H9 (cell line): ENCODE measurements at regions not wholly inside any gene's neighbourhood (a gene's known extent, or its start where the extent isn't known, plus 50 kb on each side); places are given as distances from the start of the nearest gene placed in this dataset.

Source experiments
- DNase-seq: peaks from one replicate; pipeline ENCODE4 v3.0.0-alpha.2; 2017
- H2AFZ ChIP-seq: one replicate; pipeline ENCODE4 v1.6.1; 2013; ENCODE audit warnings: mild to moderate bottlenecking, low read length, control low read depth, moderate library complexity
- H2AK5ac ChIP-seq: 2 replicates; pipeline ENCODE4 v1.6.1; 2013; ENCODE audit warnings: low read length, control low read depth, mixed read lengths; ENCODE audit not compliant: insufficient read length
- H2BK120ac ChIP-seq: one replicate; pipeline ENCODE4 v1.6.1; 2013; ENCODE audit warnings: low read depth, mild to moderate bottlenecking, low read length, control low read depth, inconsistent platforms; ENCODE audit not compliant: poor library complexity, severe bottlenecking
- H2BK12ac ChIP-seq: 2 replicates; pipeline ENCODE4 v1.6.1; 2013; ENCODE audit warnings: low read length, control low read depth, mixed read lengths, low read depth; ENCODE audit not compliant: insufficient read length
- H2BK15ac ChIP-seq: 2 replicates; pipeline ENCODE4 v1.6.1; 2013; ENCODE audit warnings: low read depth, low read length, control low read depth
- H2BK20ac ChIP-seq: one replicate; pipeline ENCODE4 v1.6.1; 2013; ENCODE audit warnings: low read depth, mild to moderate bottlenecking, low read length, control low read depth, inconsistent platforms; ENCODE audit not compliant: poor library complexity, severe bottlenecking
- H2BK5ac ChIP-seq: 2 replicates; pipeline ENCODE4 v1.6.1; 2013; ENCODE audit warnings: low read length, control low read depth, mixed read lengths; ENCODE audit not compliant: insufficient read length
- H3K14ac ChIP-seq: 2 replicates; pipeline ENCODE4 v1.6.1; 2013; ENCODE audit warnings: low read length, control low read depth; ENCODE audit not compliant: insufficient read depth
- H3K18ac ChIP-seq: 2 replicates; pipeline ENCODE4 v1.6.1; 2013; ENCODE audit warnings: low read depth, mild to moderate bottlenecking, mixed read lengths, low read length, control low read depth; ENCODE audit not compliant: insufficient read length
- H3K23ac ChIP-seq: 2 replicates; pipeline ENCODE4 v1.6.1; 2013; ENCODE audit warnings: low read length, control low read depth, mixed read lengths, low read depth; ENCODE audit not compliant: insufficient read length
- H3K23me2 ChIP-seq: 2 replicates; pipeline ENCODE4 v1.6.1; 2013; ENCODE audit warnings: low read depth, mild to moderate bottlenecking, mixed read lengths, low read length, control low read depth; ENCODE audit not compliant: insufficient read length, poor library complexity, severe bottlenecking
- H3K27ac ChIP-seq: 2 replicates; pipeline ENCODE4 v1.5.1; 2013; ENCODE audit warnings: low read length, control low read depth, mixed read lengths, low read depth; ENCODE audit not compliant: insufficient read length
- H3K27me3 ChIP-seq: 2 replicates; pipeline ENCODE4 v1.6.1; 2013; ENCODE audit warnings: low read length, control low read depth, inconsistent platforms; ENCODE audit not compliant: insufficient read depth
- H3K4ac ChIP-seq: 2 replicates; pipeline ENCODE4 v1.6.1; 2013; ENCODE audit warnings: low read depth, mild to moderate bottlenecking, control low read depth, inconsistent platforms, low read length, moderate library complexity
- H3K4me1 ChIP-seq: 2 replicates; pipeline ENCODE4 v1.6.1; 2013; ENCODE audit warnings: low read length, control low read depth, inconsistent platforms; ENCODE audit not compliant: insufficient read depth
- H3K4me2 ChIP-seq: 2 replicates; pipeline ENCODE4 v1.6.1; 2013; ENCODE audit warnings: low read length, control low read depth, mixed read lengths; ENCODE audit not compliant: insufficient read length, insufficient read depth
- H3K56ac ChIP-seq: 2 replicates; pipeline ENCODE4 v1.6.1; 2013; ENCODE audit warnings: low read depth, mild to moderate bottlenecking, mixed read lengths, low read length, control low read depth; ENCODE audit not compliant: insufficient read length
- H3K79me1 ChIP-seq: 2 replicates; pipeline ENCODE4 v1.6.1; 2013; ENCODE audit warnings: low read depth, mild to moderate bottlenecking, moderate library complexity, low read length, control low read depth, inconsistent platforms; ENCODE audit not compliant: insufficient read depth, poor library complexity, severe bottlenecking
- H3K79me2 ChIP-seq: 2 replicates; pipeline ENCODE4 v1.6.1; 2013; ENCODE audit warnings: low read length, control low read depth, inconsistent platforms; ENCODE audit not compliant: insufficient read depth
- H3K9ac ChIP-seq: 2 replicates; pipeline ENCODE4 v1.6.1; 2013; ENCODE audit warnings: low read length, control low read depth, mixed read lengths; ENCODE audit not compliant: insufficient read length; ENCODE audit errors: extremely low read depth
- H3K9me3 ChIP-seq: one replicate; pipeline ENCODE4 v1.6.1; 2013; ENCODE audit warnings: low read depth, low read length, inconsistent platforms; ENCODE audit not compliant: control insufficient read depth
- H3T11ph ChIP-seq: one replicate; pipeline ENCODE4 v1.6.1; 2013; ENCODE audit warnings: mild to moderate bottlenecking, low read length, control low read depth, inconsistent platforms
- H4K20me1 ChIP-seq: one replicate; pipeline ENCODE4 v1.6.1; 2013; ENCODE audit not compliant: control insufficient read depth, insufficient read length, insufficient read depth
- H4K5ac ChIP-seq: 2 replicates; pipeline ENCODE4 v1.6.1; 2013; ENCODE audit warnings: low read depth, mild to moderate bottlenecking, mixed read lengths, low read length, control low read depth; ENCODE audit not compliant: insufficient read length
- H4K8ac ChIP-seq: replicated peaks from 2 replicates; pipeline ENCODE4 v1.6.1; 2013; ENCODE audit warnings: low read length, control low read depth, mixed read lengths, low read depth; ENCODE audit not compliant: insufficient read length
- H4K91ac ChIP-seq: 2 replicates; pipeline ENCODE4 v1.6.1; 2013; ENCODE audit warnings: low read depth, mild to moderate bottlenecking, moderate library complexity, mixed read lengths, low read length, control low read depth; ENCODE audit not compliant: insufficient read length
- H3K27ac Mint-ChIP-seq, 3 experiments: 2 replicates in 2 of 3; 3 replicates in 1 of 3; pipeline ENCODE4 v1.8.0; 2020 to 2021; ENCODE audit warnings: mixed read lengths in 3 of 3, mild to moderate bottlenecking in 1 of 3, moderate library complexity in 1 of 3
- H3K27me3 Mint-ChIP-seq: 2 replicates; pipeline ENCODE4 v1.8.0; 2021; ENCODE audit warnings: low read depth, mild to moderate bottlenecking, moderate library complexity, mixed read lengths
- H3K36me3 Mint-ChIP-seq, 3 experiments: 2 replicates in 2 of 3; 3 replicates in 1 of 3; pipeline ENCODE4 v1.8.0; 2020 to 2021; ENCODE audit warnings: low read depth in 3 of 3, mixed read lengths in 3 of 3; ENCODE audit not compliant: insufficient read depth in 1 of 3
- H3K4me1 Mint-ChIP-seq, 2 experiments: 2 replicates each; pipeline ENCODE4 v1.8.0; 2020; ENCODE audit warnings: mixed read lengths in 2 of 2
- H3K4me3 Mint-ChIP-seq, 2 experiments: 2 replicates in 1 of 2; 3 replicates in 1 of 2; pipeline ENCODE4 v1.8.0; 2020 to 2021; ENCODE audit warnings: mild to moderate bottlenecking in 2 of 2, mixed read lengths in 2 of 2, moderate library complexity in 1 of 2
- H3K9me3 Mint-ChIP-seq, 2 experiments: 2 replicates in 1 of 2; 3 replicates in 1 of 2; pipeline ENCODE4 v1.8.0; 2020; ENCODE audit warnings: mild to moderate bottlenecking in 2 of 2, mixed read lengths in 2 of 2, moderate library complexity in 1 of 2
- WGBS: extraction: QIAGEN DNeasy Blood & Tissue Kit; methylation state at CpG from one replicate; pipeline ENCODE4 v1.1.7; 2013; ENCODE audit warnings: missing lambda C conversion rate, low lambda C conversion rate, mixed read lengths; ENCODE audit not compliant: insufficient read length; ENCODE audit errors: extremely low coverage; 5-methylcytosine and 5-hydroxymethylcytosine counted together
- TF ChIP-seq, protein P1 (sequence below): fragments of 200-600 bp; sonication (generic); conservative IDR thresholded peaks from 3 replicates; pipeline ENCODE4 v1.8.0; 2021; ENCODE audit warnings: antibody characterized with exemption, mild to moderate bottlenecking

DNA sequence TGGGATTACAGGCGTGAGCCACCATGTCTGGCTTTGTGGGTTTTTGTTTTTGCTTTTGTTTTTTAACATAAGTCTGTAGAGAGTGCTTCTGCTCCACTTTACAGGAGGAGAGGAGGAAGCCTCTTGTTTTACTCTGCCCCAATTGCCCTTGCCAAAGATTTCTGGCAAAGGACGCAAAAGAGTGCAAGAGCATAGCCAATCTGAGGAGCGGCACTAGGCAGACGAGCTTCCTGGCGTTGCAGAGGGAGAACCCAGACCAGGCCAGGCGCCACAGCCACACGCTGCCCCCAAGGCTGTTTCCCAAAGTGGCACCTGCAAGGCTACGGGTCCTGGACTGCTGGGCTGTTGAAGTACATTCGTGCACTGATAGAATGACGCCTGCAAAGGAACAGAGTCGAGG lies 96.2 kb downstream of the BBS10 start:
- Histone ChIP-seq H3K27me3 (no peaks in the 10 kb centered on the region), H3K79me1 (no peaks in the 10 kb centered on the region), H4K5ac (no peak overlapping the region), H2BK12ac (no peak overlapping the region), H3K4me1 (peaks cover 3% of the 10 kb centered on the region; the same call in 1 of the 2 replicates), H2BK5ac (no peak overlapping the region), H3K79me2 (no peaks in the 10 kb centered on the region), H3K14ac (no peak overlapping the region), H3K9ac (no peak overlapping the region), H3K56ac (no peak overlapping the region), H3K23me2 (no peaks in the 10 kb centered on the region), H4K8ac (no peak overlapping the region), H4K20me1 (no peaks in the 10 kb centered on the region), H2AK5ac (no peak overlapping the region), H2BK120ac (no peak overlapping the region), H3K4ac (no peak overlapping the region), H2BK15ac (no peak overlapping the region), H3T11ph (no peak overlapping the region), H3K27ac (no peak overlapping the region), H3K18ac (no peak overlapping the region), H2BK20ac (no peak overlapping the region), H3K23ac (no peak overlapping the region), H3K9me3 (no peaks in the 10 kb centered on the region), H4K91ac (no peak overlapping the region), H3K4me2 (no peak overlapping the region), H2AFZ (no peak overlapping the region)
- no peak overlapping the region for H3K4me3 Mint-ChIP-seq
- no peak for DNase-seq
- no peaks in the 10 kb centered on the region for H3K36me3 Mint-ChIP-seq
- no peaks in the 10 kb centered on the region for H3K9me3 Mint-ChIP-seq
- peaks cover 16 to 23% of the 10 kb centered on the region in 2 experiments for H3K4me1 Mint-ChIP-seq
- TF ChIP-seq, protein P1, sequence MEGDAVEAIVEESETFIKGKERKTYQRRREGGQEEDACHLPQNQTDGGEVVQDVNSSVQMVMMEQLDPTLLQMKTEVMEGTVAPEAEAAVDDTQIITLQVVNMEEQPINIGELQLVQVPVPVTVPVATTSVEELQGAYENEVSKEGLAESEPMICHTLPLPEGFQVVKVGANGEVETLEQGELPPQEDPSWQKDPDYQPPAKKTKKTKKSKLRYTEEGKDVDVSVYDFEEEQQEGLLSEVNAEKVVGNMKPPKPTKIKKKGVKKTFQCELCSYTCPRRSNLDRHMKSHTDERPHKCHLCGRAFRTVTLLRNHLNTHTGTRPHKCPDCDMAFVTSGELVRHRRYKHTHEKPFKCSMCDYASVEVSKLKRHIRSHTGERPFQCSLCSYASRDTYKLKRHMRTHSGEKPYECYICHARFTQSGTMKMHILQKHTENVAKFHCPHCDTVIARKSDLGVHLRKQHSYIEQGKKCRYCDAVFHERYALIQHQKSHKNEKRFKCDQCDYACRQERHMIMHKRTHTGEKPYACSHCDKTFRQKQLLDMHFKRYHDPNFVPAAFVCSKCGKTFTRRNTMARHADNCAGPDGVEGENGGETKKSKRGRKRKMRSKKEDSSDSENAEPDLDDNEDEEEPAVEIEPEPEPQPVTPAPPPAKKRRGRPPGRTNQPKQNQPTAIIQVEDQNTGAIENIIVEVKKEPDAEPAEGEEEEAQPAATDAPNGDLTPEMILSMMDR: no peak
- WGBS: no CpG with 5 or more reads among the region's 11 CpGs
- H3K27me3 Mint-ChIP-seq: no peaks in the 10 kb centered on the region
- no peak overlapping the region for H3K27ac Mint-ChIP-seq
